ENCODE measurements at regions not wholly inside any gene's neighbourhood (a gene's known extent, or its start where the extent isn't known, plus 50 kb on each side); places are given as distances from the start of the nearest gene placed in this dataset.
"Not testable (repeated sequence)": the region's sequence is repeated elsewhere in the genome, so short reads cannot be mapped to it uniquely, and the experiment has no call there.

DNA sequence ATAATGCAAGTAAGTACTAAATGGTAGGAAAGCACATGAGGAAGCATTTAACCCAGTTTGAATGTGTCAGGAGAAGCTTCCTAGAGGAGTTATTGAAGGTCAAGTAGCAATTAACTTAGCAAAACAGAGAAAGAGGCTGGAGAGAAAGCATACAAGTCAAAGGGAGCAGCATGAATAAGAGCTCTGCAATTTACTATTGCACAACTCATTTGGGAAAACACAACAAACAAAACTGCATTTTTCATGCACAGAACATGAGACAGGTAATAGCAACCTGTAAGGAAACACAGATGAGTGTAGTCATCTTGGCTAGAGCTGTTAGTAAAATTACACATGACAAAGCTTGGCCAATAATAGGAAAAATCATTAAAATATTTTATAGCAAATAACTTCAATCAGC lies 538.1 kb downstream of the PPP4R3C start:
- H3K27ac ChIP-seq = no peak overlapping the region
- TF ChIP-seq CTCF (IDR thresholded peaks at IDR 0.05) (no peak), ZFX (IDR thresholded peaks at IDR 0.05; ENCODE audit: borderline replicate concordance) (no peak)

- TF ChIP-seq CTCF (IDR thresholded peaks at IDR 0.05) (no peak), ZFX (IDR thresholded peaks at IDR 0.05; ENCODE audit: borderline replicate concordance) (no peak)
- H3K27ac ChIP-seq = no peak overlapping the region
Measured at GRCh38 chrX:26922278-26922677, 540.9 kb downstream of the PPP4R3C start.

DNA sequence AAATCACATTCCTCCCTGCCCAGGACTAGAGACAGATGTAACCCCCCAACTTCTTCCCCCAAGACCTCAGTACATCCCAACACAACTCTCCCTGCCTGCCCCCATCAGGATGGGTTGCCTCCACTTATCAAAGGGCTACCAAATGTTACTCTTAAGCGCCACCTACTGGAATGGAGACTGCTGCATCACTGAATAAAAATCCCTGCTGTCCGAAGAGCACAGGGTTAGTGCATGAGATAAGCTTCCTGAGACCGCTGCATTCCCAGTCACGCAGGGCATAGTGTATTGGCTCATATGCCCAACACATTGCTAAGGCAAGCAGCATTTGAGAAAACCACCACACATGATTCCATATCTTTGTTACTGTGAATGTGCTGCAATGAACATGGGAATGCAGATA lies 544.5 kb downstream of the PPP4R3C start:
- H3K27ac ChIP-seq = no peak overlapping the region
- TF ChIP-seq CTCF (IDR thresholded peaks at IDR 0.05) (peak; percentile 72), ZFX (IDR thresholded peaks at IDR 0.05; ENCODE audit: borderline replicate concordance) (no peak)

- no peak for TF ChIP-seq CTCF (IDR thresholded peaks at IDR 0.05)
- TF ChIP-seq ZFX (IDR thresholded peaks at IDR 0.05; ENCODE audit: borderline replicate concordance) = no peak
- no peak overlapping the region for H3K27ac ChIP-seq
Measured at GRCh38 chrX:26916991-26917390, 546.1 kb downstream of the PPP4R3C start.

DNA sequence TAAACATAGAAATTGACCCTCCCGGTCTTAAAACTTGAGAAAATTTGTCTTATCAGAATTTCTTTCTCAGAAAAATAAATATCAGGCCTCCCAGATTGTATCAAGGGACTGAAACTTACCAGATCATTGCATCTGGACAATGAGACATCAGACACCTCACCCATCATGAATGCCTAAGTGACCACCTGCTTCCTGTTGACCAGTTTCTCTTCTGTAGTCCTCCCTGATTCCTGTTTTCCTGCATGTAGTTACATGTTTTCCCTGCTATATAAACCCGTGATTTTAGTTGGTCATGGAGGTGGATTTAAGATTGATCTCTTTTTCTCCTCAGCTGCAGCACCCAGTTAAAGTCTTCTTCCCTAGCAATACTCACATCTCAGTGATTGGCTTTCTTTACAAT lies 548.1 kb downstream of the PPP4R3C start:
- no peak overlapping the region for H3K27ac ChIP-seq
- TF ChIP-seq CTCF (IDR thresholded peaks at IDR 0.05) = no peak
- no peak for TF ChIP-seq ZFX (IDR thresholded peaks at IDR 0.05; ENCODE audit: borderline replicate concordance)

DNA sequence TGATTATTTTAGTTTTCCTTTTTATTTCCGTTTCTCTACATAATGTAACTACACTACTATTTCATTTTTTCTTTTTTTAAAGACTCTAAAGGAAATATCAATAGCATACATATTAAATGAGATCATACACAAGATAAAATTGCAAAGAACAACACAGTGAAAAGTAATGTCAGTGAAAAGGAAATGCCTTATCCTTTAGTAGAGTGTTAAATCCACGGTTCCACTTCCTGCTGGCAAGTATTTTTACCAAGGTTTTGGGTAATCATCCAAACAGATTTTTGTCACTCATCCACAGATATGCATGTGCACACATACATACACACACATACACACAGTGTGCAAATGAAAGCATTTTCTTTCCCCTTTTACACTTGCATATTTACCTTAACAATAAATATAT lies 548.9 kb downstream of the PPP4R3C start:
- TF ChIP-seq CTCF (IDR thresholded peaks at IDR 0.05) = no peak
- TF ChIP-seq ZFX (IDR thresholded peaks at IDR 0.05; ENCODE audit: borderline replicate concordance) = no peak
- no peak overlapping the region for H3K27ac ChIP-seq

DNA sequence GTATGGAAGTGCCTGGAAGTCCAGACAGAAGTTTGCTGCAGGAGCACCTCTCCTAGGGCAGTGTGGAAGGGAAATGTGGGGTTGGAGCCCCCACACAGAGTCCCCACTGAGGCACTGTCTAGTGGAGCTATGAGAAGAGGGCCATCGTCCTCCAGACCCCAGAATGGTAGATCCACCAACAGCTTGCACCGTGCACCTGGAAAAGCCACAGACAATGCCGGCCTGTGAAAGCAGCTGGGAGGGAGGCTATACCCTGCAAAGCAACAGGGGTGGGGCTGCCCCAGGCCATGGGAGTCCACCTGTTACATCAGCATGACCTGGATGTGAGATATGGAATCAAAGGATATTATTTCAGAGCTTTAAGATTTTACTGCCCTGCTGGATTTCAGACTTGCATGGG lies 551.4 kb downstream of the PPP4R3C start:
- H3K27ac ChIP-seq = not testable (repeated sequence)

DNA sequence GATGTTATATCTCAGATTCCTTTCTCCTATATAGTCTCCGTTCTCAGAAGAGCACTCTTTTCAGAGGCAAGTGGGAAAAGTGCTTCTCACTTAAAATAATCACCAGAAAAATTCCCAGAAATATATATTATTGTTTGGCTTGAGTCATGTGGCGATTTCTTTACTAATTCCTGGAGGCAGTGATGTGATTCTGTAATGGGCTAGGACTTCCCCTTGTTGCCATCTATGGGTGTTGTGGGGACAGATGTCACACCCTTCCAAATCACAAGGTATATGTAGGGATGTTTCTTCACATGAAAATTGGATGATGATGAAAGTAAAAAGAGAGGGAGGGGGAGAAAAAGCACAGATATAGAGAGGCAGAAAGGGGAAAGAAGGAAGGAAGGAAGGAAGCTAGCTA lies 553.4 kb downstream of the PPP4R3C start:
- no peak for TF ChIP-seq CTCF (IDR thresholded peaks at IDR 0.05)
- no peak for TF ChIP-seq ZFX (IDR thresholded peaks at IDR 0.05; ENCODE audit: borderline replicate concordance)
- H3K27ac ChIP-seq = no peak overlapping the region
